ENCODE measurements at regions not wholly inside any gene's neighbourhood (a gene's known extent, or its start where the extent isn't known, plus 50 kb on each side); places are given as distances from the start of the nearest gene placed in this dataset.

DNA sequence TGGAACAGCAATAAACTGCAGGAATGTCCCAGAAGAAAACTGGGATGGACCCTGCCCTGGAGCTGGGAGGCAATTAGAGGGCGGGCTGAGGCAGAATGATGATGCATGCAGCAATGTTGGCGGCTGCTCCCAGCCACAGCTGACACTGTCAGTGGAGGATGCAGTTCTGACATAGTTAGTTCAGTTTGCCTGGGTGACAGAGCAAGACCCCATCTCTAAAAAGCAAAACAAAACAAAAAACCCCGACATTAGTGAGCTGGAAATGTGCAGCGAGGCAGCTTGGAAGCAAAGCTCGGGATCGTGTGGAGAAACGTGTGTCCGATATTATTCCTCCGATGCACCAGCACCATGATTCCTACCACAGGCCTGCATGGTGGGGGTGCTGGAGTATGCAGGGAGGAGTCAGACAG, 110.1 kb upstream of the UQCRFS1 start:
- no peak overlapping the region for H3K27ac Mint-ChIP-seq
- Histone ChIP-seq H3K9me3 (ENCODE audit: control insufficient read depth in 1 of 2, insufficient read depth in 1 of 2, low read length in 2 of 2) (peaks cover 0 to 13% of the 10 kb centered on the region in 2 experiments), H3K27ac (ENCODE audit: low read depth in 1 of 2, low read length in 2 of 2) (no peak overlapping the region), H3K36me3 (ENCODE audit: insufficient read depth, low read length) (no peaks in the 10 kb centered on the region), H3K4me3 (ENCODE audit: low read length) (no peak overlapping the region), H3K4me1 (ENCODE audit: insufficient read depth, low read length) (no peaks in the 10 kb centered on the region), H3K27me3 (ENCODE audit: control insufficient read depth in 1 of 2, insufficient read depth in 2 of 2, low read length in 2 of 2) (no peaks in the 10 kb centered on the region)
- no peak for ATAC-seq (ENCODE audit: poor library complexity)
- H3K9me3 Mint-ChIP-seq: peaks cover 2% of the 10 kb centered on the region
- peaks cover 8% of the 10 kb centered on the region for H3K27me3 Mint-ChIP-seq
- CTCF ChIA-PET: no interaction called here
- TF ChIP-seq, protein P1, sequence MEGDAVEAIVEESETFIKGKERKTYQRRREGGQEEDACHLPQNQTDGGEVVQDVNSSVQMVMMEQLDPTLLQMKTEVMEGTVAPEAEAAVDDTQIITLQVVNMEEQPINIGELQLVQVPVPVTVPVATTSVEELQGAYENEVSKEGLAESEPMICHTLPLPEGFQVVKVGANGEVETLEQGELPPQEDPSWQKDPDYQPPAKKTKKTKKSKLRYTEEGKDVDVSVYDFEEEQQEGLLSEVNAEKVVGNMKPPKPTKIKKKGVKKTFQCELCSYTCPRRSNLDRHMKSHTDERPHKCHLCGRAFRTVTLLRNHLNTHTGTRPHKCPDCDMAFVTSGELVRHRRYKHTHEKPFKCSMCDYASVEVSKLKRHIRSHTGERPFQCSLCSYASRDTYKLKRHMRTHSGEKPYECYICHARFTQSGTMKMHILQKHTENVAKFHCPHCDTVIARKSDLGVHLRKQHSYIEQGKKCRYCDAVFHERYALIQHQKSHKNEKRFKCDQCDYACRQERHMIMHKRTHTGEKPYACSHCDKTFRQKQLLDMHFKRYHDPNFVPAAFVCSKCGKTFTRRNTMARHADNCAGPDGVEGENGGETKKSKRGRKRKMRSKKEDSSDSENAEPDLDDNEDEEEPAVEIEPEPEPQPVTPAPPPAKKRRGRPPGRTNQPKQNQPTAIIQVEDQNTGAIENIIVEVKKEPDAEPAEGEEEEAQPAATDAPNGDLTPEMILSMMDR (IDR thresholded peaks at IDR 0.05): no peak
- no peaks in the 10 kb centered on the region for H3K4me1 Mint-ChIP-seq (ENCODE audit: low read depth)
- H3K4me3 Mint-ChIP-seq: no peak overlapping the region
- no peaks in the 10 kb centered on the region for H3K36me3 Mint-ChIP-seq (ENCODE audit: low read depth)
- POLR2A ChIA-PET: no interaction called here
- no peak for DNase-seq
- intact Hi-C loops (cut with DNase I, micrococcal nuclease): no loop called here

DNA sequence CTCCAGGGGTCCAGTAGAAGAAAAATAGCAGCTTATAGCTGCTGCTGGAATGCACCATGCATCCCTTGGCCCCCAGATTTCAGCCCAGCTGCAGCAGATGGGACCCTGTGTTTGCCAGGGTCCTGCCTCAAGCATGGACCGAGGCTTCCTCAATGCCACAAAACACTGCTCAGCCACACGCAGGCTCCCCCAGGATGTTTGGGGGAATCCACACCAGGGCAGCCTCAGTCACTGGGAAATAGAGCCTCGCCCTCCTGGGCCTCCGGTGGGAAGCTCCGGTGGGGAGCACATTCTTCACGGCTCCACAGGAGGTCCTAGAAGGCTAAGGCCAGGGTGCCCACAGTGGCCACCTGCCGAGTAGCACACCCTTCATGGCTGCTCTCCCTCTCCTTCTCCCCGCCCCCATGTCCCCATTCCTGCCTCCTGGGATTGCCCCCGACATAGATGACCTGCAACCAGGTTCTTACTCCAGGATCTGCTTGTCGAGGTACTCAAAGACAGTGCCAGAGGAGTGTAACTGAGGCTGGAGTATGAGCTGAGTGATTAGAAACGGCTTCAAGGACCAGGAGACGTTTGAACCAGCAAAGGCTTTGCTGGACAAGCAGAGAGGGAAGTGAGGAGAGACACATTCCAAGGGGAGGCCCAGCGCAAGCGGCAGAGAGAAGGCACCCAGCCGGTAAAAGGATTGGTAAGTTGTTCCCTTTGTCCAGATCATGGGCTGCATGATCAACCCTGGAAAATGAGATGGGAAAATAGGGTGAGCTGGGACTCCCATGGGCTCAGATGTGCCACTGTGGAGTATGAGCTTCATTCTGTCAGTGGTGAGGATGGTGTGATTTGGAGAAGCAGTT, 110.7 kb upstream of the UQCRFS1 start:
- Mint-ChIP-seq H3K27ac (no peak overlapping the region), H3K36me3 (ENCODE audit: low read depth) (no peaks in the 10 kb centered on the region), H3K4me3 (no peak overlapping the region), H3K4me1 (ENCODE audit: low read depth) (no peaks in the 10 kb centered on the region), H3K9me3 (peaks cover 4% of the 10 kb centered on the region), H3K27me3 (peaks cover 11% of the 10 kb centered on the region)
- Histone ChIP-seq H3K27ac (ENCODE audit: low read depth in 1 of 2, low read length in 2 of 2) (no peak overlapping the region), H3K27me3 (ENCODE audit: control insufficient read depth in 1 of 2, insufficient read depth in 2 of 2, low read length in 2 of 2) (no peaks in the 10 kb centered on the region), H3K9me3 (ENCODE audit: control insufficient read depth in 1 of 2, insufficient read depth in 1 of 2, low read length in 2 of 2) (peaks cover 0 to 18% of the 10 kb centered on the region in 2 experiments), H3K36me3 (ENCODE audit: insufficient read depth, low read length) (no peaks in the 10 kb centered on the region), H3K4me1 (ENCODE audit: insufficient read depth, low read length) (no peaks in the 10 kb centered on the region), H3K4me3 (ENCODE audit: low read length) (no peak overlapping the region)
- DNase-seq (no peak), ATAC-seq (ENCODE audit: poor library complexity) (no peak)
- ChIA-PET CTCF (no interaction called here), POLR2A (no interaction called here)
- intact Hi-C loops (cut with DNase I, micrococcal nuclease): no loop called here
- TF ChIP-seq, protein P1 (IDR thresholded peaks at IDR 0.05): no peak

DNA sequence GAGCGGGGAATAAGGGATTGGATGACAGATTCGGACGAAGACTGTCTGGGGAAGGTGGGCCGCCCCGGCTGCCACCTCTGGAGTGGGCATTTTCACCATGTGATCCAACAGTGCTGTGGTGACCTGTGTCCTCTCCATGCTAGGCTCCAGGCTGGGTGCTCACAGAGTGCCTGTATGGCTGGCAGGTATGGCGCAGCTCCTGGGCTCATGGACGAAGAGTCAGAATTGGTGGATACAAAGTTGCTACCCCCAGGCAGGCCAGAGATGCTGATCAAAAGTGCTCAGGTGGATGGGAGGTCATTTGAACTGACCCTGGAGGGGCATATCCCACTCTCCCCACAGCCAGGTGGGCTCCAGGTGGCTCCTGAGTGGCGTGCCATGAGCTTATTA, 111.3 kb upstream of the UQCRFS1 start:
- Histone ChIP-seq H3K27me3 (ENCODE audit: control insufficient read depth in 1 of 2, insufficient read depth in 2 of 2, low read length in 2 of 2) (no peaks in the 10 kb centered on the region), H3K4me3 (ENCODE audit: low read length) (no peak overlapping the region), H3K9me3 (ENCODE audit: control insufficient read depth in 1 of 2, insufficient read depth in 1 of 2, low read length in 2 of 2) (peaks cover 0 to 24% of the 10 kb centered on the region in 2 experiments), H3K36me3 (ENCODE audit: insufficient read depth, low read length) (no peaks in the 10 kb centered on the region), H3K4me1 (ENCODE audit: insufficient read depth, low read length) (no peaks in the 10 kb centered on the region), H3K27ac (ENCODE audit: low read depth in 1 of 2, low read length in 2 of 2) (no peak overlapping the region)
- POLR2A ChIA-PET: no interaction called here
- DNase-seq: no peak
- H3K4me3 Mint-ChIP-seq: no peak overlapping the region
- no peaks in the 10 kb centered on the region for H3K4me1 Mint-ChIP-seq (ENCODE audit: low read depth)
- H3K9me3 Mint-ChIP-seq: peaks cover 4% of the 10 kb centered on the region
- H3K36me3 Mint-ChIP-seq (ENCODE audit: low read depth): no peaks in the 10 kb centered on the region
- no peak for ATAC-seq (ENCODE audit: poor library complexity)
- intact Hi-C loops (cut with DNase I, micrococcal nuclease): no loop called here
- peaks cover 15% of the 10 kb centered on the region for H3K27me3 Mint-ChIP-seq
- CTCF ChIA-PET: no interaction called here
- H3K27ac Mint-ChIP-seq: no peak overlapping the region
- TF ChIP-seq, protein P1 (IDR thresholded peaks at IDR 0.05): no peak
